Right lobe of liver (tissue), 6 donors: ENCODE measurements at regions not wholly inside any gene's neighbourhood (a gene's known extent, or its start where the extent isn't known, plus 50 kb on each side); places are given as distances from the start of the nearest gene placed in this dataset.

Source experiments
- ATAC-seq, 4 donors: fragments of 200-7000 bp; cut with Tn5 transposase; one replicate each; pipeline ENCODE4 v1.9.1; 2020; ENCODE audit warnings: mild to moderate bottlenecking in 4 of 4, moderate library complexity in 4 of 4
- DNase-seq, 3 donors: peaks; one replicate each; pipeline ENCODE4 v3.0.0-alpha.2; 2020
- H3K27ac ChIP-seq, 3 donors: fragments of 200-600 bp; one replicate each; pipeline ENCODE4 v1.8.0; 2022
- H3K27me3 ChIP-seq, 2 donors: fragments of 200-600 bp; one replicate each; pipeline ENCODE4 v1.8.0; 2022
- H3K36me3 ChIP-seq, 4 donors: fragments of 200-600 bp; sonication (generic) in 1 of 4; one replicate each; pipeline versions ENCODE4 v1.5.1 to v1.8.0; 2017 to 2022; ENCODE audit warnings: control low read depth in 1 of 4
- H3K4me1 ChIP-seq, 4 donors: fragments of 200-600 bp; sonication (generic) in 1 of 4; one replicate each; pipeline versions ENCODE4 v1.5.1 to v1.8.0; 2017 to 2022; ENCODE audit warnings: control low read depth in 1 of 4
- H3K4me3 ChIP-seq, 3 donors: fragments of 200-600 bp; one replicate each; pipeline ENCODE4 v1.8.0; 2022
- H3K9me3 ChIP-seq, 4 donors: fragments of 200-600 bp; sonication (generic) in 1 of 4; one replicate each; pipeline versions ENCODE4 v1.5.1 to v1.8.0; 2017 to 2022; ENCODE audit warnings: control low read depth in 1 of 4
- POLR2A ChIP-seq: fragments of 450-650 bp; IDR thresholded peaks from one replicate; pipeline ENCODE4 v1.6.1; 2017; ENCODE audit warnings: antibody characterized with exemption, mild to moderate bottlenecking
- WGBS: methylation state at CpG from one replicate; pipeline ENCODE4 v1.1.6; 2018; ENCODE audit warnings: low coverage, low lambda C conversion rate; ENCODE audit not compliant: insufficient coverage; ENCODE audit errors: missing lambda C conversion rate; 5-methylcytosine and 5-hydroxymethylcytosine counted together
- intact Hi-C, 2 donors: fragments of 100-400 bp; cut with DNase I; formaldehyde crosslinking; loops; one replicate each; pipeline versions ENCODE4 v1.11.2 to v1.14.1; 2022
- TF ChIP-seq, protein P1 (sequence below), 4 donors: fragments of 200-600 bp in 3 of 4; fragments of 450-650 bp in 1 of 4; IDR thresholded peaks; one replicate each; pipeline versions ENCODE4 v1.5.1 to v1.8.0; 2016 to 2022; ENCODE audit warnings: antibody characterized with exemption in 4 of 4, mild to moderate bottlenecking in 2 of 4
- donor health status: DM: no; HTN: yes; CAD: no.
- donor health status: DM: no; HTN: no; CAD: no.
- donor health status: DM: no; HTN: no; CAD: no.
- donor health status: DM: no; HTN: yes; CAD: no.
- donor health status: DM: no; HTN: yes; CAD: no.

- TF ChIP-seq, protein P1, sequence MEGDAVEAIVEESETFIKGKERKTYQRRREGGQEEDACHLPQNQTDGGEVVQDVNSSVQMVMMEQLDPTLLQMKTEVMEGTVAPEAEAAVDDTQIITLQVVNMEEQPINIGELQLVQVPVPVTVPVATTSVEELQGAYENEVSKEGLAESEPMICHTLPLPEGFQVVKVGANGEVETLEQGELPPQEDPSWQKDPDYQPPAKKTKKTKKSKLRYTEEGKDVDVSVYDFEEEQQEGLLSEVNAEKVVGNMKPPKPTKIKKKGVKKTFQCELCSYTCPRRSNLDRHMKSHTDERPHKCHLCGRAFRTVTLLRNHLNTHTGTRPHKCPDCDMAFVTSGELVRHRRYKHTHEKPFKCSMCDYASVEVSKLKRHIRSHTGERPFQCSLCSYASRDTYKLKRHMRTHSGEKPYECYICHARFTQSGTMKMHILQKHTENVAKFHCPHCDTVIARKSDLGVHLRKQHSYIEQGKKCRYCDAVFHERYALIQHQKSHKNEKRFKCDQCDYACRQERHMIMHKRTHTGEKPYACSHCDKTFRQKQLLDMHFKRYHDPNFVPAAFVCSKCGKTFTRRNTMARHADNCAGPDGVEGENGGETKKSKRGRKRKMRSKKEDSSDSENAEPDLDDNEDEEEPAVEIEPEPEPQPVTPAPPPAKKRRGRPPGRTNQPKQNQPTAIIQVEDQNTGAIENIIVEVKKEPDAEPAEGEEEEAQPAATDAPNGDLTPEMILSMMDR (IDR thresholded peaks at IDR 0.05) = no peak
- TF ChIP-seq POLR2A = no peak
- H3K27me3 ChIP-seq = no peaks in the 10 kb centered on the region
- no peaks in the 10 kb centered on the region for H3K9me3 ChIP-seq
- 39% methylated on average over 4 of the region's 5 CpGs for WGBS
- ATAC-seq (no peak), DNase-seq (peak in 1 of 3 donors; percentile 3)
- intact Hi-C loops = no loop called here
- H3K27ac ChIP-seq = no peak overlapping the region
- no peaks in the 10 kb centered on the region for H3K4me1 ChIP-seq
- H3K36me3 ChIP-seq = no peaks in the 10 kb centered on the region
- H3K4me3 ChIP-seq = no peak overlapping the region
These were observed 1470.9 kb downstream of the BRD1 start for GRCh38 chr22:48356731-48357130.

- no peak overlapping the region for H3K4me3 ChIP-seq
- TF ChIP-seq, protein P1 (IDR thresholded peaks at IDR 0.05) = no peak
- TF ChIP-seq POLR2A = no peak
- no peaks in the 10 kb centered on the region for H3K36me3 ChIP-seq
- DNase-seq = peak in 1 of 3 donors; percentile 11
- no peaks in the 10 kb centered on the region for H3K27me3 ChIP-seq
- H3K9me3 ChIP-seq = no peaks in the 10 kb centered on the region
- 33% methylated on average over 5 of the region's 5 CpGs for WGBS
- intact Hi-C loops = no loop called here
- no peak overlapping the region for H3K27ac ChIP-seq
- ATAC-seq = no peak
- H3K4me1 ChIP-seq = no peaks in the 10 kb centered on the region
These were observed 1473.6 kb downstream of the BRD1 start for GRCh38 chr22:48354096-48354495.

DNA sequence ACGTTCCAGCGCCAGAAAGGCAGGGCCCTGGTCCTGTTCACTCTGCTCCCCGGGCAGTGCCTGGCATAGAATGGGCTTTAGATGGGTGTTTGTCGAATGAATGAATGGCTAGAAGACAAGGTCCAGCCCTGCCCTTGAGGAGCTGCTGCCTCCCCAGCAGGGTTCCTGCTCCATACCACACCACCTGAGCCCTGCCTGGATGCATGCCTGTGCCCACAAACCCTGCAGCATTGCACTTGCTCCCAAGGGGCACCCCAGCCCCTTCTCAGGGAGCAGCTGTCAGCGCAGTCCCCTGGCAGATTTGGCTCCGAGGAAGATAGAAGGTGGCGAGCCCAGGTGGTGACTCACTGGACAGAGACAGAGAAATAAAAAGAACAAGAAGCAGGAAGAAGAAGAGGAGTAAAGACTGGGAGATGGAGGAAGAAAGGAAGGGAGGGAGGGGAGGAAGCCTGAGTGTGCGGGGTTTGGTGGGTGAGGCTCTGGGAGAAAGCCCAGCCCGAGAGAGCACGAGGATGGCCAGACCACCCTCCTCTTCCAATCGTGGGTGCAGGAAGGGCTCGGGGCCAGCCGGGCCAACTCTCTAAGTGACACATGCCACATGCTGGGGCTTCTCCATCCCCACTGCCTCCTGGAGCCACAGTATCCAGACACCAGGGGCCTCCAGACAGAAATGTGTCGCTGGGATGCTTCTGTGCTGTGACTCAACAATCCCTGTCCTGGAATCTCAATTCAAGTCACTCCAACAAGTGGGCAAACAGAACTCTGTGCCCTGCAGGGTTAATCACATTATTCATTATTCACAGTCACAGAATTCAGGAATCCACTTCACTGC, 1474.3 kb downstream of the BRD1 start:
- Histone ChIP-seq H3K4me1 (no peaks in the 10 kb centered on the region), H3K27ac (no peak overlapping the region), H3K9me3 (no peaks in the 10 kb centered on the region), H3K4me3 (no peak overlapping the region), H3K27me3 (no peaks in the 10 kb centered on the region), H3K36me3 (no peaks in the 10 kb centered on the region)
- ATAC-seq (no peak), DNase-seq (peak in 1 of 3 donors; percentile 38)
- intact Hi-C loops = no loop called here
- WGBS = 59% methylated on average over 10 of the region's 14 CpGs
- TF ChIP-seq, protein P1 (IDR thresholded peaks at IDR 0.05) = no peak
- TF ChIP-seq POLR2A = no peak

- ATAC-seq (no peak), DNase-seq (peak in 1 of 3 donors; percentile 39)
- TF ChIP-seq POLR2A = no peak
- TF ChIP-seq, protein P1 (IDR thresholded peaks at IDR 0.05) = no peak
- WGBS = 35% methylated on average over 7 of the region's 18 CpGs
- Histone ChIP-seq H3K9me3 (no peaks in the 10 kb centered on the region), H3K4me3 (no peak overlapping the region), H3K4me1 (no peaks in the 10 kb centered on the region), H3K36me3 (no peaks in the 10 kb centered on the region), H3K27me3 (no peaks in the 10 kb centered on the region), H3K27ac (no peak overlapping the region)
- intact Hi-C loops = no loop called here
These were observed 1475.4 kb downstream of the BRD1 start for GRCh38 chr22:48352086-48352911.
